Amygdala (tissue), 56 donors: ENCODE measurements at regions not wholly inside any gene's neighbourhood (a gene's known extent, or its start where the extent isn't known, plus 50 kb on each side); places are given as distances from the start of the nearest gene placed in this dataset.

ENCODE experiments used
- DNase-seq, 56 donors: peaks; one replicate each; lab custom pipeline; 2025; lab: John Stamatoyannopoulos, UW

- DNase-seq: peak in 1 of 56 donors; percentile 24
Measured at GRCh38 chr4:182144626-182145333, 98.4 kb upstream of the TENM3 start.

GRCh38 chr4:182145334-182145905 lies 97.8 kb upstream of the TENM3 start:
- no peak for DNase-seq

- DNase-seq: no peak
Measured at GRCh38 chr4:182147391-182147790, 95.8 kb upstream of the TENM3 start.

GRCh38 chr4:182150645-182151044 lies 92.6 kb upstream of the TENM3 start:
- no peak for DNase-seq

- DNase-seq: no peak
Measured at GRCh38 chr4:182155806-182156205, 87.4 kb upstream of the TENM3 start.

- no peak for DNase-seq
Measured at GRCh38 chr4:182163180-182163579, 80.0 kb upstream of the TENM3 start.

- no peak for DNase-seq
Measured at GRCh38 chr4:182169572-182169971, 73.6 kb upstream of the TENM3 start.

GRCh38 chr4:182169987-182170386 lies 73.2 kb upstream of the TENM3 start:
- DNase-seq: no peak

- no peak for DNase-seq
Measured at GRCh38 chr4:182170417-182170935, 72.7 kb upstream of the TENM3 start.

- no peak for DNase-seq
Measured at GRCh38 chr4:182174979-182175378, 68.2 kb upstream of the TENM3 start.

- no peak for DNase-seq
Measured at GRCh38 chr4:182175788-182176519, 67.2 kb upstream of the TENM3 start.

GRCh38 chr4:182177166-182177565 lies 66.0 kb upstream of the TENM3 start:
- no peak for DNase-seq

GRCh38 chr4:182179105-182179504 lies 64.1 kb upstream of the TENM3 start:
- no peak for DNase-seq

GRCh38 chr4:182179751-182180150 lies 63.5 kb upstream of the TENM3 start:
- no peak for DNase-seq

- DNase-seq: no peak
Measured at GRCh38 chr4:182185491-182185890, 57.7 kb upstream of the TENM3 start.

- no peak for DNase-seq
Measured at GRCh38 chr4:182187674-182188073, 55.5 kb upstream of the TENM3 start.

GRCh38 chr4:182188622-182189021 lies 54.6 kb upstream of the TENM3 start:
- no peak for DNase-seq

GRCh38 chr4:182189103-182189878 lies 53.9 kb upstream of the TENM3 start:
- peak in 4 of 56 donors; percentile 4 to 13 (median 7) for DNase-seq

- no peak for DNase-seq
Measured at GRCh38 chr4:182190306-182190705, 52.9 kb upstream of the TENM3 start.

- DNase-seq: no peak
Measured at GRCh38 chr4:182192511-182193181, 50.6 kb upstream of the TENM3 start.
